GM18499 (cell line): ENCODE measurements at regions not wholly inside any gene's neighbourhood (a gene's known extent, or its start where the extent isn't known, plus 50 kb on each side); places are given as distances from the start of the nearest gene placed in this dataset.

ENCODE experiments used
- ATAC-seq: cut with Tn5 transposase; IDR thresholded peaks from one replicate; pipeline ENCODE4 v1.9.1; 2021; ENCODE audit warnings: moderate number of reproducible peaks; ENCODE audit not compliant: insufficient read depth, unreplicated experiment

GRCh38 chr9:79973627-79974026 lies 401.9 kb downstream of the TLE4 start:
- ATAC-seq: no peak

DNA sequence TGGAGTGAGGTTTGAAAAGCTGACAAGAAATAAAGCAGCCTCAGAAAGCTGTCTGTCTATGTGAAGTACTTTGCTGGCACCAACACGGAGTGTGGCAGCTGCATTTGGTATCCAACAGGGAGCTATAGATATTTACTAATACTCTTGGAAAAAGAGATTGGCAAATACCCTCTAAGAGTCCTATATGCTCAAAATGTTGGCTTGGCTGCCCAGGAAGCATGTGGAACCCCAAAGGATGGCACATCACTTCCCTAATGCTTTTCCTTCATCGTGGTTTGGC lies 398.3 kb downstream of the TLE4 start:
- ATAC-seq: no peak

- ATAC-seq: no peak
Observed at GRCh38 chr9:79969393-79970145, 397.8 kb downstream of the TLE4 start.

- ATAC-seq: no peak
Observed at GRCh38 chr9:79968533-79968932, 396.8 kb downstream of the TLE4 start.

- ATAC-seq: no peak
Observed at GRCh38 chr9:79962836-79963235, 391.1 kb downstream of the TLE4 start.

DNA sequence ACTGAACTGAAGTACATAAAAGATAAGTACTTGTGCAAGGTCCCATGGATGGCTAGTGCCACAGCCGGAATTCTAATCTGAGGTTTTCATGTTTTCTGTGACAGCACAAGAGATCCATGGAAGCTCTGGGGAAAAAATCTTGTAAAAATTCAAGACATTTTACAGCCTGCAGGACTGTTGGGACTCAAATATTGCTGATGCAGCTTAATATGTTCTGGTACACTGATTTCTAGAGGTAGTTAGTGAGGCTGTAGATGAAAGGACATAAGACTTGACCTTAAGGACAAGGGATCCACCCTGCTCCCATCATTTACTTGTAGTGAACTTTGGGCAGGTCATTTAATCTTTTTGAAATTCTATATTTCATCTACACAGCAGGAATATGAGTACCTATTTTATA lies 390.4 kb downstream of the TLE4 start:
- ATAC-seq: no peak

DNA sequence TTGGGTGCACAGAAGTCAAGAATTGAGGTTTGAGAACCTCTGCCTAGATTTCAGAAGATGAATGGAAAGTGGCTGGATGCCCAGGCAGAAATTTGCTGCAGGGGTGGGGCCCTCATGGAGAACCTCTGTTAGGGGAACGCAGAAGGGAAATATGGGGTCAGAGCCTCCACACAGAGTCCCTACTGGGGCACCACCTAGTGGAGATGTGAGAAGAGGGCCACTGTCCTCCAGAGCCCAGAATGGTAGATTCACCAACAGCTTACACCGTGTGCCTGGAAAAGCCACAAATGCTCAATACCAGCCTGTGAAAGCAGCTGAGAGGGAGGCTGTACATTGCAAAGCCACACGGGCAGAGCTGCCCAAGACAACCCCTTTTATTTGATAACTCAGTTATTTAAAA lies 383.5 kb downstream of the TLE4 start:
- ATAC-seq: no peak

- no peak for ATAC-seq
Observed at GRCh38 chr9:79953908-79954307, 382.1 kb downstream of the TLE4 start.

GRCh38 chr9:79952401-79952800 lies 380.6 kb downstream of the TLE4 start:
- ATAC-seq: no peak

DNA sequence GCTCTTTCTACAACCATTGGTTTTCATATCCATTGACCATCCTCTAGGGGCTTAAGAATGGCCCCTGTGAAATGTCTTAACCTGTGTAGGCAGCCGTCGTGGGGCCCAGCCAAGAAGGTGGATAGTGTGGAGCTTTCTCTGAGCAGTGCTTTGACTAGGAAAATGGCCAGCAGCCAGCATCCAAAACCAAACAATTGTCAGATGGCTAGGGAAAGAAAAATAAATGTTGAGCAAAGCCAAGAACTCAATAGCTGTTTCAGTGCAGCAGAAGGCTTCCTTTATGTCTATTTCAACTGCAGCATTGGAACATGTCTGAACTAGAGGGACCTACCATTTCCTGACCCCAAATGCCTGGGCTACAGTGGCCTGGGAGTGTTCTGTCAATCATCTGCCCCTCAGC lies 374.9 kb downstream of the TLE4 start:
- no peak for ATAC-seq

DNA sequence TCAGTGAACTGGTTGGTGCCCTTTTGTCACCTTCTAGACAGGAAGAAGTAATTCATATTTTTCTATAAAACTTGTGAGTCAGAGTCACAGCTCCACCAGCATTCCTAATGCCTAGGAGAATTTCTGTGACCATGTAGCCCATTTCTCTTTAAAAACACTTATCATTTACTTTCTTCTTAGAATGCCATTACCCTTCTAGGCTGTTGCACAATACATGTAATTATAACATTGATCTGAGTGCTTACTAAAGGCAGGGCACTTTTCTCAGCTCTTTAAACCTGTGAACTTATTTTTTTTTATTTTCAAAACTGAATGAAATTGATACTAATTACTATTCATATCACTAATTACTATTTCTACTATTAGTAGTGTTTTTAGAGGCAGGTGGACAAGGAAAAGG lies 373.7 kb downstream of the TLE4 start:
- ATAC-seq: no peak

DNA sequence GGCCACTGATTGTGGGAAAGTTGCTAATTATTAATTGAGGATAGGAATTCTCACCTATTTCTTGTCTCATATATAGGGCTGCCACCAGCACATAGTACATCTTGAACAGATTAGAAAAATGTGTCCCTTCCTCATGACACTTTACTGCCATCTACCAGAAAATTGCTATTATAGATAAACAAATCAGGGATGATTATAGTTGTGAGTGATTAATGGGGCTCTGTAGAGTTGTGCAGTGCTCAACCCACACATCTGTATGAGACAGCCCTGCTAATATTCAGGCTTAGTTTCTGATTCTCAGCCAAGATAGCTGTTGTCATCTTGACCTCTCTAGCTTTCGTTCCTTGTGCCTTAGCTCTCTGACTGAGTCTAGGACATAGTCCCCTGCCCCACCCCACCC lies 373.3 kb downstream of the TLE4 start:
- ATAC-seq: no peak

DNA sequence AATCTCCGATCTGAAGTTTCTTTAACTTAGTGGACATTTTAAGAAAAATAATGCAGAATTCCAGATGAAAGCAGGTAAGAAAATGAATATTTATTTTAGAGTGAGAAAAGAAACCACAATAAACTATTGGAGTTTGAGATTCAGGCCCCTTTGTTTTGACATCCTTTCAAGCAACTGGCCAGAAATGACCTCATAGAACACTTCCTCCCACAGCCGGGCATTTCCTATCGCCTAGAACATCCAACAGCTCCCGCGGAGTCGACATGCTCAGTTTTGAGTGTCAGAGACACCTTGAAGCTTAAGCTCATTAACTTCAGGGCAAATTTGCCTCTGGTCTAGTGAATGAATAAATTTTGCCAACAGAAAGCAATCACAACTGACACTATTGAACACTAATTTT lies 369.2 kb downstream of the TLE4 start:
- no peak for ATAC-seq

GRCh38 chr9:79939819-79940218 lies 368.1 kb downstream of the TLE4 start:
- ATAC-seq: no peak

DNA sequence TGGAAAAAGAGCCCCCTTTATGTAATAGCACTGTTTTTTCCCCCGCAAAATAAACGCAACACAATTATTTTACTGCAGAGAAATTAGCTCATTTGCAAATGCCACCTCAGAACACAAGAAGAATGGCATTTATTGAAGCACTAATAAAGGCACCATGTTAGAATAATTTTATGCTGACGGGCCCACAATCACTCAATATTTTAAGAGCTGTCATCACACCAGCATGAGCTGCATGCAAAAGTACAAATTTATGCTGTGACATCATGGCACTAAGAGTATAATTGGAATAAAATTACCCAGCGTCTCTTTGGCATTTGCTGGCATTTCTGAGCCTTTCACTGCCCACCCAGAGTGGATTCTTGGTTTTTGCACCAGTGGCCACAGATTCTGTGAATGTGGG lies 364.6 kb downstream of the TLE4 start:
- no peak for ATAC-seq

DNA sequence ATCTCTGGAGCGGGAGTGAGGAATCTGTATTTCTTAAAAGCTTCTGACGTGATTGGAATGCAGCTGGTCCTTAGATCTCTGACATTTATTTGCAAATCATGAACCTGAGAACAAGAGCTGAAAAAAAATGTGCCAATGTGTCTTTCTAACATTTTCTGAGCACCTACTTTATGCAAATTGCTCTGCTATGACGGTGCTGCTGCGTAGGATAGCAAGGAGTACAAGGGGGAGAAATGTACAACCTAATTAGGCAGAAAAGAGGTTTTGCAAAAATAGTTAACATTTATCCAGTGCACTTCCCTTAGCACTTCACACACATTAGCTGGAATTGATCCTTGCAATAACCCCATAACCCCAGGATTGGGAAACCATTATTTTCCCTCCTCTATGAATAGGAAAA lies 357.5 kb downstream of the TLE4 start:
- ATAC-seq: no peak

DNA sequence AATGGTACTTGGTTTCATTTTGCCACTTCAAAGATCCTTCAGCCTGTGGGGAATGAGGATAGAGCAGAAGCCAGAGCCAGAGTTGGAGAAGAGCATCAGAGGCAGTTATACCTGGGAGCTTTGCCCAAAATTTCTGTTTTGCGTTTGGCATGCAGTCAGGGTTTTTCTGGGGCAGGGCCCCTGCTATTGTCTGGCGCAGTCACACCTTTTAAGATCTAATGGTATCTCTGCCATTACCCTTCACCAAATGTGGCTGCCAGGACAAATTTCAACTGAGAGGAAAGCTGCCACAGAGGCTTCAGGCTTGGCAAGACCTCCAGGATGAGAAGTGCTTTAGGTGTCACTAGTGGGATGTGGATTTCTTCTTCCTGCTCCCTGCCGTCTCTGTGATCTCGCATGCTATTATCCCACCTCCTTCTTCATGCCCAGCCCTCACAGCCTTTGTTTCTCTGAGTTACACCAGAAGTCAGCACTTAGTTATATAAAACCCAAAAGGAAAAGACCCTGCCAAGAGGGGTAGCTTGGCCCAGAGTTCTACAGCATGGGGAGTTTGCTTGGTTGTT lies 357.0 kb downstream of the TLE4 start:
- ATAC-seq: no peak

- ATAC-seq: no peak
Observed at GRCh38 chr9:79925326-79925725, 353.6 kb downstream of the TLE4 start.

DNA sequence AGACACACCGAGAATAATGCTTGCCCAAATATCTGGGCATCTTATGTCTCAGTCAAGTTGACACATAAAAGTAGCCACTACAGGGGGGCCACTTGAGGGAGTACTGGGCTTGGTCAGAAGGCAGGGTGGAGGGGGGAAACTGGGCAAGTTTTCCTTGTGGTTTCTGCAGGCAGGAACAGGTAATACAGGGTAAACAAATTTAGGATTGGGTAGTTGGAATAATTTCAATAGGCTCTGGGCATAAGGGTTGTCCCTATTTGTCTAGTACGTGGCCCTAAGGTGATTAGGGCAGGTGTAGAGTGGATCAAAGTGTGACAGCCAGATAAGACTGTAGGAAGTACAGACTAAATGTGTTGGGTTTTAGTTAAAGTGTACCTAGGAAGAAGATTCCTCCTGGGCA lies 353.1 kb downstream of the TLE4 start:
- no peak for ATAC-seq

- no peak for ATAC-seq
Observed at GRCh38 chr9:79917421-79917820, 345.7 kb downstream of the TLE4 start.

GRCh38 chr9:79913867-79914266 lies 342.1 kb downstream of the TLE4 start:
- no peak for ATAC-seq

DNA sequence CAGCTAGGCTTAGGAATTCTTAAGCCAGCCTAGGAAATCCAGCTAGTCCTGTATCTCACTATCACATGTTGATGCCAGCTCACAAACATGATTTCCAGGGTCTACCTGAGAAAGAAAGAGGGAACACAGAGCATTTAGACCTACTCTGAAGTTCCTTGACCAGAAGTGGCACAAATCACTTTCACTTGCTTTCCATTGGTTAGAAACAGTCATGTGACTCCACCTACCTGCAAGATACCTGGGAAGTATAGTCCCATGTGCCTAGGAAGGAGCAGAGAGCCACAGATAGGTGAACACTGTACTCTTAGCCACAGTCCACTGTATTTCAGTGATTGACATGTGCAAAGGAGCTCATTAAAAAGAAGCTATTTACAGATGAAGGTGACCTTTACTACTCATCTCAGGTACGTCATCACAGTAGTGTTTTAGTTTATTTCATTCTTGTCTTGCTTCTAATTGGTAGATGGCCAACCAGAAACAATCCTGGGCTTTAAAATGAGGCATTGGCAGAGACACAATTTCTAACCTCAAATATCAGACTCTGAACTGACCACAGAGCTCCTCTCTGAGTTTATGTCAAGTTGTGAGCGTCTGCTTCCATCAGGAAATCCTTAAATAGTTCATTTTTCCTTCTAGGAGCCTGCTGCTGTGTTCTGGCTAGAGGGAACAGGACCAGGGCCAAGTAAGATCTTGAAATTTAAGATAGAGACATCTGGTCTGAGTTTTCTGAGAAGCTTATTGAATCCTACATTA lies 340.7 kb downstream of the TLE4 start:
- no peak for ATAC-seq
